CD14-positive monocyte (primary cell): ENCODE measurements at regions not wholly inside any gene's neighbourhood (a gene's known extent, or its start where the extent isn't known, plus 50 kb on each side); places are given as distances from the start of the nearest gene placed in this dataset.
A peak's percentile ranks its signal among the peaks of the same experiment; 100 is the strongest.

Source experiments
- DNase-seq, 3 donors: peaks; one replicate each; pipeline ENCODE4 v3.0.0-alpha.2; 2011 to 2022
- H2AFZ ChIP-seq: 2 replicates; pipeline ENCODE4 v1.6.0; 2012; ENCODE audit warnings: mild to moderate bottlenecking, low read depth, low read length, inconsistent platforms; ENCODE audit not compliant: insufficient read depth, poor library complexity, severe bottlenecking
- H3K27ac ChIP-seq, 2 donors: 1 replicate in 1 of 2; 2 replicates in 1 of 2; pipeline ENCODE4 v1.5.1; 2012 to 2013; ENCODE audit warnings: low read length in 2 of 2, control low read depth in 1 of 2, inconsistent platforms in 1 of 2, low read depth in 1 of 2, mild to moderate bottlenecking in 1 of 2
- H3K27me3 ChIP-seq, 2 donors: one replicate each; pipeline versions ENCODE4 v1.6.0 to v1.6.1; 2011 to 2013; ENCODE audit warnings: low read length in 2 of 2; ENCODE audit not compliant: control insufficient read depth in 2 of 2, insufficient read depth in 2 of 2
- H3K36me3 ChIP-seq, 2 donors: replicated peaks in 1 of 2; 1 replicate in 1 of 2; 2 replicates in 1 of 2; pipeline versions ENCODE4 v1.5.1 to v1.6.1; 2012 to 2013; ENCODE audit warnings: low read length in 2 of 2, control low read depth in 1 of 2, inconsistent platforms in 1 of 2, mild to moderate bottlenecking in 1 of 2; ENCODE audit not compliant: insufficient read depth in 2 of 2, control insufficient read depth in 1 of 2
- H3K4me1 ChIP-seq, 2 donors: 1 replicate in 1 of 2; 2 replicates in 1 of 2; pipeline versions ENCODE4 v1.5.1 to v1.6.1; 2012 to 2013; ENCODE audit warnings: low read length in 2 of 2, control low read depth in 1 of 2, inconsistent platforms in 1 of 2, mild to moderate bottlenecking in 1 of 2, moderate library complexity in 1 of 2; ENCODE audit not compliant: insufficient read depth in 2 of 2, control insufficient read depth in 1 of 2
- H3K4me2 ChIP-seq: replicated peaks from 2 replicates; pipeline ENCODE3; 2012; ENCODE audit warnings: low read length, moderate library complexity, mild to moderate bottlenecking; ENCODE audit not compliant: poor library complexity, severe bottlenecking; ENCODE audit errors: extremely low read depth
- H3K4me3 ChIP-seq, 3 experiments: fragments of 200-600 bp in 1 of 3; sonication (generic) in 1 of 3; replicated peaks in 1 of 3; 1 replicate in 2 of 3; 2 replicates in 1 of 3; pipeline ENCODE4 v1.5.1; 2011 to 2013; ENCODE audit warnings: low read length in 3 of 3, mild to moderate bottlenecking in 3 of 3, control low read depth in 2 of 3, low read depth in 2 of 3, inconsistent platforms in 1 of 3, moderate library complexity in 1 of 3
- H3K79me2 ChIP-seq: 2 replicates; pipeline ENCODE4 v1.6.0; 2012; ENCODE audit warnings: mild to moderate bottlenecking, control low read depth, inconsistent platforms, low read length, moderate library complexity; ENCODE audit not compliant: insufficient read depth
- H3K9ac ChIP-seq: 2 replicates; pipeline ENCODE4 v1.6.0; 2017; ENCODE audit warnings: low read length, mild to moderate bottlenecking; ENCODE audit not compliant: insufficient read depth, poor library complexity, severe bottlenecking
- H3K9me3 ChIP-seq, 2 donors: replicated peaks in 1 of 2; 1 replicate in 1 of 2; 2 replicates in 1 of 2; pipeline versions ENCODE4 v1.5.1 to v1.6.1; 2012 to 2013; ENCODE audit warnings: low read length in 2 of 2, control low read depth in 1 of 2; ENCODE audit not compliant: control insufficient read depth in 1 of 2, insufficient read depth in 1 of 2
- H4K20me1 ChIP-seq: 2 replicates; pipeline ENCODE4 v1.6.0; 2012; ENCODE audit warnings: mild to moderate bottlenecking, low read length, control low read depth, moderate library complexity; ENCODE audit not compliant: insufficient read depth
- H3K27ac Mint-ChIP-seq, 7 donors: one replicate each; pipeline ENCODE4 v1.8.0; 2020; ENCODE audit warnings: mild to moderate bottlenecking in 7 of 7, mixed read lengths in 7 of 7, moderate library complexity in 6 of 7, inconsistent platforms in 2 of 7
- H3K27me3 Mint-ChIP-seq, 3 donors: one replicate each; pipeline ENCODE4 v1.8.0; 2021 to 2022; ENCODE audit warnings: low read depth in 3 of 3, mild to moderate bottlenecking in 3 of 3, mixed read lengths in 3 of 3, moderate library complexity in 3 of 3, inconsistent platforms in 1 of 3
- H3K36me3 Mint-ChIP-seq, 2 donors: one replicate each; pipeline ENCODE4 v1.8.0; 2020; ENCODE audit warnings: mixed read lengths in 2 of 2, inconsistent platforms in 1 of 2, mild to moderate bottlenecking in 1 of 2
- H3K4me1 Mint-ChIP-seq: one replicate; pipeline ENCODE4 v1.8.0; 2020; ENCODE audit warnings: mild to moderate bottlenecking, mixed read lengths
- H3K4me3 Mint-ChIP-seq, 2 donors: one replicate each; pipeline ENCODE4 v1.8.0; 2020; ENCODE audit warnings: mild to moderate bottlenecking in 2 of 2, mixed read lengths in 2 of 2, moderate library complexity in 1 of 2
- H3K9me3 Mint-ChIP-seq, 7 donors: one replicate each; pipeline ENCODE4 v1.8.0; 2020 to 2022; ENCODE audit warnings: mixed read lengths in 7 of 7, mild to moderate bottlenecking in 6 of 7, moderate library complexity in 6 of 7, inconsistent platforms in 2 of 7
- WGBS: methylation state at CpG from one replicate; pipeline ENCODE4 v1.1.5; 2013; ENCODE audit warnings: missing lambda C conversion rate; ENCODE audit not compliant: insufficient coverage; 5-methylcytosine and 5-hydroxymethylcytosine counted together
- intact Hi-C, 2 donors: fragments of 100-400 bp; cut with micrococcal nuclease; formaldehyde crosslinking; loops; one replicate each; pipeline versions ENCODE4 v1.15.0 to v1.15.1; 2023
- TF ChIP-seq, protein P1 (sequence below): fragments of 200-600 bp; IDR thresholded peaks from one replicate; pipeline ENCODE4 v1.8.0; 2022; ENCODE audit warnings: antibody characterized with exemption, mild to moderate bottlenecking

DNA sequence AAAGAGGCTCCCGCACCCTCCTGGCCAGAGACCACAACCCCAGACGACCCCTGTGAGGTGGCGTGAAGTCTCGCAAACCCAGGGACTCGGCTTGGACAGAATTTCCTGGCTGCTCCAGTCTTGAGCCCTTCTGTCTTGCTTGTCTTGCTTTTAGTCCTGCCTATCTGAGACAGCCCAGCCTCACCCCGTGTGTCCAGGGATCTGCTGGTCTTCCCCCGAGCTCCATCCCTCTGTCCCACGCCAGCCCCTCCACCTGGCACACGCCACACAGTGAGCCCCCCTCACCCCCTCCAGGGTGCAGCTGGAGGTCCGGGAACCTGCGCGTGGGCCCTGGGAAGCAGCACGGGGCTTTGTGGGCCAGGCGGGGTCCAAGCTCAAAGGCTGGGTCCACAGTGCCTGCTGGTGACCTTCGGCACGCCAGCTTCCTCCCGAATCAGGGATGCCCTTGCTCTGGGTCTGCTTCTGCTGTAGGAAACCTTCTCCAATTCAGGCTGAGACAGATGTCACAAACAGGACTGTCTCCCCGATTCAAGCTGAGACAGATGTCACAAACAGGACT is 97.1 kb downstream of the SIK1 start:
- H3K9ac ChIP-seq = no peak overlapping the region
- H3K27ac Mint-ChIP-seq = no peak overlapping the region
- H3K36me3 ChIP-seq = no peaks in the 10 kb centered on the region
- intact Hi-C loops = loop anchor here in 1 of 2 donors (10.0 kb wide), 1 partner anchor 295 kb away; no protein-coding TSS in a partner anchor
- H3K4me1 Mint-ChIP-seq = peaks cover 22% of the 10 kb centered on the region
- no peak overlapping the region for H3K27ac ChIP-seq
- 87% methylated on average over 17 of the region's 18 CpGs for WGBS
- H3K79me2 ChIP-seq = no peaks in the 10 kb centered on the region
- peaks cover 0 to 6% of the 10 kb centered on the region in 2 donors for H3K27me3 ChIP-seq
- no peaks in the 10 kb centered on the region for H3K36me3 Mint-ChIP-seq
- H3K27me3 Mint-ChIP-seq = peaks cover 5 to 14% (median 11%) of the 10 kb centered on the region in 3 donors
- TF ChIP-seq, protein P1, sequence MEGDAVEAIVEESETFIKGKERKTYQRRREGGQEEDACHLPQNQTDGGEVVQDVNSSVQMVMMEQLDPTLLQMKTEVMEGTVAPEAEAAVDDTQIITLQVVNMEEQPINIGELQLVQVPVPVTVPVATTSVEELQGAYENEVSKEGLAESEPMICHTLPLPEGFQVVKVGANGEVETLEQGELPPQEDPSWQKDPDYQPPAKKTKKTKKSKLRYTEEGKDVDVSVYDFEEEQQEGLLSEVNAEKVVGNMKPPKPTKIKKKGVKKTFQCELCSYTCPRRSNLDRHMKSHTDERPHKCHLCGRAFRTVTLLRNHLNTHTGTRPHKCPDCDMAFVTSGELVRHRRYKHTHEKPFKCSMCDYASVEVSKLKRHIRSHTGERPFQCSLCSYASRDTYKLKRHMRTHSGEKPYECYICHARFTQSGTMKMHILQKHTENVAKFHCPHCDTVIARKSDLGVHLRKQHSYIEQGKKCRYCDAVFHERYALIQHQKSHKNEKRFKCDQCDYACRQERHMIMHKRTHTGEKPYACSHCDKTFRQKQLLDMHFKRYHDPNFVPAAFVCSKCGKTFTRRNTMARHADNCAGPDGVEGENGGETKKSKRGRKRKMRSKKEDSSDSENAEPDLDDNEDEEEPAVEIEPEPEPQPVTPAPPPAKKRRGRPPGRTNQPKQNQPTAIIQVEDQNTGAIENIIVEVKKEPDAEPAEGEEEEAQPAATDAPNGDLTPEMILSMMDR = no peak
- H2AFZ ChIP-seq = no peak overlapping the region
- no peaks in the 10 kb centered on the region for H3K4me1 ChIP-seq
- H3K4me3 ChIP-seq = no peak overlapping the region
- no peak for DNase-seq
- no peak overlapping the region for H3K4me3 Mint-ChIP-seq
- peaks cover 0 to 3% (median 0%) of the 10 kb centered on the region in 7 donors for H3K9me3 Mint-ChIP-seq
- no peaks in the 10 kb centered on the region for H4K20me1 ChIP-seq
- H3K4me2 ChIP-seq = no peak overlapping the region
- no peaks in the 10 kb centered on the region for H3K9me3 ChIP-seq

DNA sequence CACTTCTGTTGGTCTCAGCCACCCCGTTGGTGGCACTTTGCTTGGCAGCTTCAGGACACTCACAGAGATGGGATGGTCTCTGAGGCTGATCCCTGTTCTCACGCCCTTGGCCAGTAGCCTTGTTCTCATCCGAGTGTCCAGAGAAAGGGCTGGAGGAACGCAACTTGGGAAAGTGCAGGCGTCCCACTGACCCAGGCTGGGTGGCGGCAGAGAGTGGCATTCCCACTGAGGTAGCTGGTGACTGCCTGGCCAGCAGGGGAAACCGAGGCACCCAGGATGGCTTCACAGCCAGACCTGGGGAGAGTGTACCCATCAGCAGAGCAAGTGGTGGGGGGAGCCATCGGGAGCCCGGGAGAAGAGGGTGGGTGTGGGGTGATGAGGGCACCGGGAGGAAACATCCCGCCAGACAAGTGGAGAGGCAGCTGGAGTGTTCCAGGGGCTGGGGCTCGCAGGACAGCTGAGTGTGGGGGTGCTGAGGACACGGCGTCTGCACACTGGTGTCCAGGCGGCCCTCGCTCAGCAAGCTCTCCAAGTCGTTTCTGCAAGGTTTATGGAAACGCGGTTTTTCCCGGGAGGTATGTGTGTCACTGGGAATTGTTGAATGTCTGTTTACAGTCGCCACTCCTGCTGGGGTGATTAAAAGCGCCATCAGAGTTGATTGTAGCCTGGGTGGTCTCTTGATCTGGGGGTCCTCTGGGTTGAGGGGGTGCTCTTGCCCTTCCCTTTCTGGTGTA is 97.8 kb downstream of the SIK1 start:
- no peak overlapping the region for H3K27ac ChIP-seq
- no peak for DNase-seq
- peaks cover 0 to 6% of the 10 kb centered on the region in 2 donors for H3K27me3 ChIP-seq
- H2AFZ ChIP-seq = no peak overlapping the region
- no peak overlapping the region for H3K9ac ChIP-seq
- H3K9me3 ChIP-seq = no peaks in the 10 kb centered on the region
- TF ChIP-seq, protein P1 = no peak
- Mint-ChIP-seq H3K36me3 (no peaks in the 10 kb centered on the region), H3K4me1 (peaks cover 22% of the 10 kb centered on the region), H3K27ac (peak overlapping the region in 3 of 7 donors; percentile 7 to 62 (median 19)), H3K27me3 (peaks cover 5 to 14% (median 11%) of the 10 kb centered on the region in 3 donors), H3K4me3 (no peak overlapping the region), H3K9me3 (peaks cover 0 to 3% (median 0%) of the 10 kb centered on the region in 7 donors)
- no peak overlapping the region for H3K4me2 ChIP-seq
- H4K20me1 ChIP-seq = no peaks in the 10 kb centered on the region
- no peaks in the 10 kb centered on the region for H3K4me1 ChIP-seq
- no peak overlapping the region for H3K4me3 ChIP-seq
- H3K36me3 ChIP-seq = no peaks in the 10 kb centered on the region
- 96% methylated on average over 19 of the region's 22 CpGs for WGBS
- intact Hi-C loops = loop anchor here in 1 of 2 donors (10.0 kb wide), 1 partner anchor 296 kb away; no protein-coding TSS in a partner anchor
- no peaks in the 10 kb centered on the region for H3K79me2 ChIP-seq
